Astrocyte of the spinal cord (primary cell): ENCODE measurements at regions not wholly inside any gene's neighbourhood (a gene's known extent, or its start where the extent isn't known, plus 50 kb on each side); places are given as distances from the start of the nearest gene placed in this dataset.

Experiments
- DNase-seq: peaks from one replicate; pipeline ENCODE4 v3.0.0; 2011; ENCODE audit warnings: low read depth, low spot score
- H3K4me3 ChIP-seq: 2 replicates; pipeline ENCODE4 v1.5.1; 2011; ENCODE audit warnings: low read depth, mild to moderate bottlenecking, low read length, moderate library complexity
- in situ Hi-C: cut with HindIII; loops from 2 replicates; pipeline ENCODE4 v1.10.0; 2017; ENCODE audit warnings: low sequenced_read_pairs
- TF ChIP-seq, protein P1 (sequence below): IDR thresholded peaks from 2 replicates; pipeline ENCODE4 v1.5.1; 2012; ENCODE audit warnings: low read depth, mild to moderate bottlenecking, low read length, inconsistent platforms

DNA sequence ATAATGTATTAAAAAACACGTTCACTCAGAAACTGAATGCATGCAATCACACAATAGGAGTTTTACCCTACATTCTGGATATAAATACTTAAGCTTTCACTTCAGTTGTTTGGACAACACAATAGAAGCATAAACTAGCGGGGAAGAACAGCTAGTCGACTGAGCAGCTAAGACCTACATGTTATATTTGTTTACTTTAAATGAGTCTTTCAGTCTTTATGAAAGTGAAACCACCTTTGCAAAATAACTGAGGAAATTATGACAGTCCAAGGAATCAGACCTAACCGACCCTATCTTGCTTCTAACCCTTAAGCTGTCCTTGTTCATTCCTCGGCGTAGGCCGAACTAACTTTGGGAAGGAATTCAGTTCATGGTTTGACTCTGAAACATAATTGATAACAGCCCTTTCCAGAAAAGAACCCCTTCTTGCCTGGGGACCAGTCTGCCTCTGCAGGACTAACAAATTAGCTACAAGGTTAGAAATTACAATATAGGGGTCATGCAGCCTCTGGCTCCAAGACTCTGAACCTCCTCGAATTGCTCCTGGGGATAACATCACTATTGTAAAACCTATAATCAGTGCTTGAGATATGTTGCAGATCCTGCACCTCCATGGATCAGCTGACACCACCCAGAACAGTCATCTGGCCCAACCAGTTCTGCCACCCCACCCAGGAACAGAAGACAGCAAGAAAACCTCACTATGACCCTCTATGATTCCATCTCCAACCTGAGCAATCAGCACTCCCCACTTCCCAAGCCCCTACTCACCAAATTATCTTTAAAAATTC is 185.1 kb upstream of the KLF6 start:
- in situ Hi-C loops: no loop called here
- no peak for DNase-seq
- TF ChIP-seq, protein P1, sequence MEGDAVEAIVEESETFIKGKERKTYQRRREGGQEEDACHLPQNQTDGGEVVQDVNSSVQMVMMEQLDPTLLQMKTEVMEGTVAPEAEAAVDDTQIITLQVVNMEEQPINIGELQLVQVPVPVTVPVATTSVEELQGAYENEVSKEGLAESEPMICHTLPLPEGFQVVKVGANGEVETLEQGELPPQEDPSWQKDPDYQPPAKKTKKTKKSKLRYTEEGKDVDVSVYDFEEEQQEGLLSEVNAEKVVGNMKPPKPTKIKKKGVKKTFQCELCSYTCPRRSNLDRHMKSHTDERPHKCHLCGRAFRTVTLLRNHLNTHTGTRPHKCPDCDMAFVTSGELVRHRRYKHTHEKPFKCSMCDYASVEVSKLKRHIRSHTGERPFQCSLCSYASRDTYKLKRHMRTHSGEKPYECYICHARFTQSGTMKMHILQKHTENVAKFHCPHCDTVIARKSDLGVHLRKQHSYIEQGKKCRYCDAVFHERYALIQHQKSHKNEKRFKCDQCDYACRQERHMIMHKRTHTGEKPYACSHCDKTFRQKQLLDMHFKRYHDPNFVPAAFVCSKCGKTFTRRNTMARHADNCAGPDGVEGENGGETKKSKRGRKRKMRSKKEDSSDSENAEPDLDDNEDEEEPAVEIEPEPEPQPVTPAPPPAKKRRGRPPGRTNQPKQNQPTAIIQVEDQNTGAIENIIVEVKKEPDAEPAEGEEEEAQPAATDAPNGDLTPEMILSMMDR: no peak
- no peak overlapping the region for H3K4me3 ChIP-seq

DNA sequence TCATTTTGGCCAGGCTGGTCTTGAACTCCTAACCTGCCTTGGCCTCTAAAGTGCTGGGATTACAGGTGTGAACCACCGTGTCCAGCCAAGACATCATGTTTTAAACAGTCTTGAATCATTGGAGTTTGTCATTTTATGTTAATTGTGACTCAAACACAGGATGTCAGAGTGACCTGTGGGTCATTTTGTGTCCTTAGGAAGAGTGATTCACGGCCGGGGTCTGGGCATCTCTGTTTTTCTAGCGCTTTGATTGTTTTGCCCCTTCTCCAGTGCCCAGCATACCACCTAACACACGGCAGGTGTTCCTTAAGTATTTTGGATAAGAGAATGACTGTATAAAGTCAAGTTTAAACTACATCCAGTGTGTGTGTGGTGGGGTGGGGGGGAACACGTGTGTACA is 183.7 kb upstream of the KLF6 start:
- no peak for DNase-seq
- TF ChIP-seq, protein P1: no peak
- H3K4me3 ChIP-seq: no peak overlapping the region
- in situ Hi-C loops: no loop called here

DNA sequence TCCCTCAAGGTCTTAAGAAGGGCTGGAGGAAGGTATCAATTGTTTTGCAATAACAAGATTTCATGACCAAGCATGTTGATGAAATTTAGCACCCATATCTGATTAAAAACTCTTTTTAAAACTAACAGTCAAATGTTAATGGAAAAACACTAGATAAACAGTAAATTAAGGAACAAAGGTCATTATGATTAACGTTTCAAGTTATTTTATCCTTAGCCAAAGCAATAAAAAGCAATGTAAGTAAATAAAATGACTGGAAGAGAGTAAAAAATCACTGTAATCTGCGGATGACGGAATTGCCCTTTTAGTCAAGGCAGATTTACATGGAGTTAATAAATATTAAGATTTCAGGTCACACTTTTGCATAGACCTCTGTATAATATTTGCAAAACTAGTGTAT is 179.5 kb upstream of the KLF6 start:
- TF ChIP-seq, protein P1: no peak
- in situ Hi-C loops: no loop called here
- H3K4me3 ChIP-seq: no peak overlapping the region
- DNase-seq: no peak

DNA sequence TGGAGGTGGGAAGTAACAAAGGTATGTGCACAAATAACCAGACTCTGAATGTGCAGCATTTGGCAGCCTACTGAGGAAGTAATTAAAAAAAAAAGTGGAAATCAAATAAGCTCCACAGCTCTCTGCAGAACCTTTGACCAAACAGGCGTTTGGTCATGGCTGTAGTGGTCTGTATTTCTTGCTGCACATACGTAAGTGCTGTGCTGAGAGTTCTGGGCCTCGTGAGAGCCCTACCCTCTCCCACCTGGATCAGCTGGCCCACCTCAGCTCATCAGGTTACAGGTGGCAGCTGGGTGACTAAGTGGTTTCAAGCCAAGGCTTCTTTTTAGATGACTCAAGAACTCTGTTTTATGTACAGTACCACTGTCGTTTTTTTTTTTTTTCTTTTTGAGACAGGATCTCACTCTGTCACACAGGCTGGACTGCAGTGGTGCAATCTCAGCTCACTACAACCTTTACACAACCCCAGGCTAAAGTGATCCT is 178.2 kb upstream of the KLF6 start:
- TF ChIP-seq, protein P1: no peak
- DNase-seq: no peak
- no peak overlapping the region for H3K4me3 ChIP-seq
- in situ Hi-C loops: no loop called here

DNA sequence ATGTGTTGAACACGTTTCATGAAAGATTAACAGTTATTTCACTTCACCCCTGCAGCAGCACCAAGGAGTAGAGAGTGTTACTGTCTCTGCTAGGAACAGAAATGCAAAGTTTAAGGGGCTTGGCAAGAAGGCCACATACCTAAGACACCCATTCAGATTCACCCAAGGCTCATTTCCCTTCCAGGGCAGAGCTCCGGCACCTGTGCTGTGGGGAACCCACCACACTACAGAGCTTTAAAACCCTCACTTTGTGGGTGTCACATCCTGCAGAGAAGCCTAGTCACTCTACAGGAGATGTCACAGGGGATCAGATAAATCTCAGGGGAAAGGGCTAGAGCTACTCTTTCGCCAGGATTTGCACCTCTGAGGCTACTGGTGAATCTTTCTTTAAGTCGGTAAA is 176.1 kb upstream of the KLF6 start:
- TF ChIP-seq, protein P1: no peak
- in situ Hi-C loops: no loop called here
- no peak for DNase-seq
- no peak overlapping the region for H3K4me3 ChIP-seq

DNA sequence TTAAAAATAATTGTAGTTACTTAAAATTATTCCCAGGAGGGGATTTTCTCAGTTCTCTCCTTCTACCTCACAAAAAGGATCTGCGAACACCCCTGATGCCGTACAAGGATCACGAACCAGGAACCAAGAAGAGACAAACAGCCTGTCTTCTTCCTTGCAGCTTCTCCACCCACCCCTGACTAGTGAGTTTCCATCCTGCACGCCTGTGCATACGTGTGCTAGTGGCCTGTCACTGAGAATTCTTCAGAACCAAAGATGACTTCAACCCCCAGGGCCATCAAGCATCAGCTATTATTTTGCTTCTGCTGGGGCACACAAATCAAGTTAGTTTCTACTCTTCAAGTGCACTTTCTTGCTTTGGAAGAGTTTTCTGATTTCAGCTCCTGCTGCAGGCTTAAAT is 175.5 kb upstream of the KLF6 start:
- TF ChIP-seq, protein P1: no peak
- H3K4me3 ChIP-seq: no peak overlapping the region
- no peak for DNase-seq
- in situ Hi-C loops: no loop called here
